ENCODE measurements at regions not wholly inside any gene's neighbourhood (a gene's known extent, or its start where the extent isn't known, plus 50 kb on each side); places are given as distances from the start of the nearest gene placed in this dataset.
A peak's percentile ranks its signal among the peaks of the same experiment; 100 is the strongest.
"Not testable (repeated sequence)": the region's sequence is repeated elsewhere in the genome, so short reads cannot be mapped to it uniquely, and the experiment has no call there.

- no peak for TF ChIP-seq ZSCAN18 (CRISPR knock-in tag; IDR thresholded peaks at IDR 0.05)
Observed at GRCh38 chr20:48214601-48215000, 429.3 kb upstream of the SULF2 start (continued).

- ATAC-seq: peak; percentile 53
- H3K9me3 Mint-ChIP-seq; H3K27me3 Mint-ChIP-seq (ENCODE audit: low read depth); POLR2A ChIA-PET; H3K4me1 Mint-ChIP-seq; H3K27ac Mint-ChIP-seq; DNase-seq (ENCODE audit: low spot score); H3K36me3 Mint-ChIP-seq; H3K4me3 Mint-ChIP-seq; CTCF ChIA-PET: not testable (repeated sequence)
Observed at GRCh38 chr20:48213635-48214034, 428.4 kb upstream of the SULF2 start.

GRCh38 chr20:48212806-48213509, 427.7 kb upstream of the SULF2 start:
- H3K4me1 Mint-ChIP-seq: peaks cover 9% of the 10 kb centered on the region
- ATAC-seq (no peak), DNase-seq (ENCODE audit: low spot score) (no peak)
- H3K27me3 Mint-ChIP-seq (ENCODE audit: low read depth): no peaks in the 10 kb centered on the region
- no peaks in the 10 kb centered on the region for H3K36me3 Mint-ChIP-seq
- no peak for TF ChIP-seq NR3C1 (CRISPR knock-in tag; conservative IDR thresholded peaks at IDR 0.05; ENCODE audit: low read depth)
- no peak for TF ChIP-seq ZNF138 (CRISPR knock-in tag; conservative IDR thresholded peaks at IDR 0.05)
- TF ChIP-seq ZNF416 (CRISPR knock-in tag; IDR thresholded peaks at IDR 0.05): no peak
- TF ChIP-seq USF2 (CRISPR knock-in tag; IDR thresholded peaks at IDR 0.05): peak; percentile 25; the same call in 1 of the 2 replicates
- no peak for TF ChIP-seq GTF2I (CRISPR knock-in tag; conservative IDR thresholded peaks at IDR 0.05)
- TF ChIP-seq SMAD3 (CRISPR knock-in tag; IDR thresholded peaks at IDR 0.05; ENCODE audit: borderline replicate concordance): no peak
- H3K27ac Mint-ChIP-seq: no peak overlapping the region
- ChIA-PET CTCF (no interaction called here), POLR2A (no interaction called here)
- no peaks in the 10 kb centered on the region for H3K9me3 Mint-ChIP-seq
- no peak overlapping the region for H3K4me3 Mint-ChIP-seq

- ATAC-seq: no peak
- H3K27ac Mint-ChIP-seq: no peak overlapping the region
Observed at GRCh38 chr20:48211847-48212246, 426.6 kb upstream of the SULF2 start.

GRCh38 chr20:48211238-48211637, 426.0 kb upstream of the SULF2 start:
- DNase-seq (ENCODE audit: low spot score) (no peak), ATAC-seq (no peak)
- H3K4me1 Mint-ChIP-seq: peaks cover 9% of the 10 kb centered on the region
- no peak overlapping the region for H3K27ac Mint-ChIP-seq
- H3K36me3 Mint-ChIP-seq: no peaks in the 10 kb centered on the region
- no peak for TF ChIP-seq GTF2I (CRISPR knock-in tag; conservative IDR thresholded peaks at IDR 0.05)
- no peak for TF ChIP-seq CDX4 (CRISPR knock-in tag; IDR thresholded peaks at IDR 0.05; ENCODE audit: borderline replicate concordance)
- no peak for TF ChIP-seq ZMAT4 (CRISPR knock-in tag; IDR thresholded peaks at IDR 0.05)
- H3K27me3 Mint-ChIP-seq (ENCODE audit: low read depth): no peaks in the 10 kb centered on the region
- no peaks in the 10 kb centered on the region for H3K9me3 Mint-ChIP-seq
- CTCF ChIA-PET: interaction anchor here (1.9 kb wide), 1 partner anchor 410 kb away, joined by 4 read pairs; no protein-coding TSS in a partner anchor
- H3K4me3 Mint-ChIP-seq: no peak overlapping the region
- POLR2A ChIA-PET: no interaction called here

More at GRCh38 chr20:48211847-48212246, 426.6 kb upstream of the SULF2 start:
- CTCF ChIA-PET: interaction anchor here (1.9 kb wide), 1 partner anchor 409 kb away, joined by 4 read pairs; no protein-coding TSS in a partner anchor
- no peaks in the 10 kb centered on the region for H3K27me3 Mint-ChIP-seq (ENCODE audit: low read depth)
- no peaks in the 10 kb centered on the region for H3K9me3 Mint-ChIP-seq
- POLR2A ChIA-PET: no interaction called here
- H3K36me3 Mint-ChIP-seq: no peaks in the 10 kb centered on the region
- no peak overlapping the region for H3K4me3 Mint-ChIP-seq
- peaks cover 9% of the 10 kb centered on the region for H3K4me1 Mint-ChIP-seq
- TF ChIP-seq SOX15 (CRISPR knock-in tag; IDR thresholded peaks at IDR 0.05): no peak
- TF ChIP-seq ATF6 (CRISPR knock-in tag; IDR thresholded peaks at IDR 0.05): no peak
- no peak for DNase-seq (ENCODE audit: low spot score)
